CD14-positive monocyte (primary cell): ENCODE measurements at regions not wholly inside any gene's neighbourhood (a gene's known extent, or its start where the extent isn't known, plus 50 kb on each side); places are given as distances from the start of the nearest gene placed in this dataset.

Source experiments
- DNase-seq, 3 donors: peaks; one replicate each; pipeline ENCODE4 v3.0.0-alpha.2; 2011 to 2022
- H2AFZ ChIP-seq: 2 replicates; pipeline ENCODE4 v1.6.0; 2012; ENCODE audit warnings: mild to moderate bottlenecking, low read depth, low read length, inconsistent platforms; ENCODE audit not compliant: insufficient read depth, poor library complexity, severe bottlenecking
- H3K27ac ChIP-seq, 2 donors: 1 replicate in 1 of 2; 2 replicates in 1 of 2; pipeline ENCODE4 v1.5.1; 2012 to 2013; ENCODE audit warnings: low read length in 2 of 2, control low read depth in 1 of 2, inconsistent platforms in 1 of 2, low read depth in 1 of 2, mild to moderate bottlenecking in 1 of 2
- H3K27me3 ChIP-seq, 2 donors: one replicate each; pipeline versions ENCODE4 v1.6.0 to v1.6.1; 2011 to 2013; ENCODE audit warnings: low read length in 2 of 2; ENCODE audit not compliant: control insufficient read depth in 2 of 2, insufficient read depth in 2 of 2
- H3K36me3 ChIP-seq, 2 donors: replicated peaks in 1 of 2; 1 replicate in 1 of 2; 2 replicates in 1 of 2; pipeline versions ENCODE4 v1.5.1 to v1.6.1; 2012 to 2013; ENCODE audit warnings: low read length in 2 of 2, control low read depth in 1 of 2, inconsistent platforms in 1 of 2, mild to moderate bottlenecking in 1 of 2; ENCODE audit not compliant: insufficient read depth in 2 of 2, control insufficient read depth in 1 of 2
- H3K4me1 ChIP-seq, 2 donors: 1 replicate in 1 of 2; 2 replicates in 1 of 2; pipeline versions ENCODE4 v1.5.1 to v1.6.1; 2012 to 2013; ENCODE audit warnings: low read length in 2 of 2, control low read depth in 1 of 2, inconsistent platforms in 1 of 2, mild to moderate bottlenecking in 1 of 2, moderate library complexity in 1 of 2; ENCODE audit not compliant: insufficient read depth in 2 of 2, control insufficient read depth in 1 of 2
- H3K4me2 ChIP-seq: replicated peaks from 2 replicates; pipeline ENCODE3; 2012; ENCODE audit warnings: low read length, moderate library complexity, mild to moderate bottlenecking; ENCODE audit not compliant: poor library complexity, severe bottlenecking; ENCODE audit errors: extremely low read depth
- H3K4me3 ChIP-seq, 3 experiments: fragments of 200-600 bp in 1 of 3; sonication (generic) in 1 of 3; replicated peaks in 1 of 3; 1 replicate in 2 of 3; 2 replicates in 1 of 3; pipeline ENCODE4 v1.5.1; 2011 to 2013; ENCODE audit warnings: low read length in 3 of 3, mild to moderate bottlenecking in 3 of 3, control low read depth in 2 of 3, low read depth in 2 of 3, inconsistent platforms in 1 of 3, moderate library complexity in 1 of 3
- H3K79me2 ChIP-seq: 2 replicates; pipeline ENCODE4 v1.6.0; 2012; ENCODE audit warnings: mild to moderate bottlenecking, control low read depth, inconsistent platforms, low read length, moderate library complexity; ENCODE audit not compliant: insufficient read depth
- H3K9ac ChIP-seq: 2 replicates; pipeline ENCODE4 v1.6.0; 2017; ENCODE audit warnings: low read length, mild to moderate bottlenecking; ENCODE audit not compliant: insufficient read depth, poor library complexity, severe bottlenecking
- H3K9me3 ChIP-seq, 2 donors: replicated peaks in 1 of 2; 1 replicate in 1 of 2; 2 replicates in 1 of 2; pipeline versions ENCODE4 v1.5.1 to v1.6.1; 2012 to 2013; ENCODE audit warnings: low read length in 2 of 2, control low read depth in 1 of 2; ENCODE audit not compliant: control insufficient read depth in 1 of 2, insufficient read depth in 1 of 2
- H4K20me1 ChIP-seq: 2 replicates; pipeline ENCODE4 v1.6.0; 2012; ENCODE audit warnings: mild to moderate bottlenecking, low read length, control low read depth, moderate library complexity; ENCODE audit not compliant: insufficient read depth
- H3K27ac Mint-ChIP-seq, 7 donors: one replicate each; pipeline ENCODE4 v1.8.0; 2020; ENCODE audit warnings: mild to moderate bottlenecking in 7 of 7, mixed read lengths in 7 of 7, moderate library complexity in 6 of 7, inconsistent platforms in 2 of 7
- H3K27me3 Mint-ChIP-seq, 3 donors: one replicate each; pipeline ENCODE4 v1.8.0; 2021 to 2022; ENCODE audit warnings: low read depth in 3 of 3, mild to moderate bottlenecking in 3 of 3, mixed read lengths in 3 of 3, moderate library complexity in 3 of 3, inconsistent platforms in 1 of 3
- H3K36me3 Mint-ChIP-seq, 2 donors: one replicate each; pipeline ENCODE4 v1.8.0; 2020; ENCODE audit warnings: mixed read lengths in 2 of 2, inconsistent platforms in 1 of 2, mild to moderate bottlenecking in 1 of 2
- H3K4me1 Mint-ChIP-seq: one replicate; pipeline ENCODE4 v1.8.0; 2020; ENCODE audit warnings: mild to moderate bottlenecking, mixed read lengths
- H3K4me3 Mint-ChIP-seq, 2 donors: one replicate each; pipeline ENCODE4 v1.8.0; 2020; ENCODE audit warnings: mild to moderate bottlenecking in 2 of 2, mixed read lengths in 2 of 2, moderate library complexity in 1 of 2
- H3K9me3 Mint-ChIP-seq, 7 donors: one replicate each; pipeline ENCODE4 v1.8.0; 2020 to 2022; ENCODE audit warnings: mixed read lengths in 7 of 7, mild to moderate bottlenecking in 6 of 7, moderate library complexity in 6 of 7, inconsistent platforms in 2 of 7
- CTCF ChIP-seq: fragments of 200-600 bp; IDR thresholded peaks from one replicate; pipeline ENCODE4 v1.8.0; 2022; ENCODE audit warnings: antibody characterized with exemption, mild to moderate bottlenecking
- WGBS: methylation state at CpG from one replicate; pipeline ENCODE4 v1.1.5; 2013; ENCODE audit warnings: missing lambda C conversion rate; ENCODE audit not compliant: insufficient coverage; 5-methylcytosine and 5-hydroxymethylcytosine counted together
- intact Hi-C, 2 donors: fragments of 100-400 bp; cut with micrococcal nuclease; formaldehyde crosslinking; loops; one replicate each; pipeline versions ENCODE4 v1.15.0 to v1.15.1; 2023

GRCh38 chr4:117549524-117549923 is 464.1 kb upstream of the TRAM1L1 start:
- Mint-ChIP-seq H3K4me3 (no peak overlapping the region), H3K36me3 (no peaks in the 10 kb centered on the region), H3K4me1 (no peaks in the 10 kb centered on the region), H3K9me3 (no peaks in the 10 kb centered on the region), H3K27ac (no peak overlapping the region), H3K27me3 (peaks cover 0 to 2% (median 1%) of the 10 kb centered on the region in 3 donors)
- intact Hi-C loops, result no loop called here
- Histone ChIP-seq H3K79me2 (no peaks in the 10 kb centered on the region), H3K4me2 (no peak overlapping the region), H2AFZ (no peak overlapping the region), H3K36me3 (no peaks in the 10 kb centered on the region), H3K4me3 (no peak overlapping the region), H3K9me3 (no peaks in the 10 kb centered on the region), H3K27me3 (no peaks in the 10 kb centered on the region), H4K20me1 (no peaks in the 10 kb centered on the region), H3K9ac (no peak overlapping the region), H3K27ac (no peak overlapping the region), H3K4me1 (no peaks in the 10 kb centered on the region)
- no peak for DNase-seq
- no peak for TF ChIP-seq CTCF
- WGBS, result no CpG with 5 or more reads among the region's 5 CpGs

GRCh38 chr4:117550085-117550484 is 464.7 kb upstream of the TRAM1L1 start:
- Histone ChIP-seq H3K9ac (no peak overlapping the region), H3K79me2 (no peaks in the 10 kb centered on the region), H3K36me3 (no peaks in the 10 kb centered on the region), H2AFZ (no peak overlapping the region), H3K27ac (no peak overlapping the region), H4K20me1 (no peaks in the 10 kb centered on the region), H3K9me3 (no peaks in the 10 kb centered on the region), H3K27me3 (no peaks in the 10 kb centered on the region), H3K4me3 (no peak overlapping the region), H3K4me2 (no peak overlapping the region), H3K4me1 (no peaks in the 10 kb centered on the region)
- intact Hi-C loops, result no loop called here
- WGBS, result 78% methylated on average over 1 of the region's 2 CpGs
- Mint-ChIP-seq H3K4me1 (no peaks in the 10 kb centered on the region), H3K9me3 (no peaks in the 10 kb centered on the region), H3K27ac (no peak overlapping the region), H3K27me3 (peaks cover 0 to 2% (median 1%) of the 10 kb centered on the region in 3 donors), H3K4me3 (no peak overlapping the region), H3K36me3 (no peaks in the 10 kb centered on the region)
- TF ChIP-seq CTCF, result no peak
- no peak for DNase-seq
